OCI-LY7 (cell line): ENCODE measurements at regions not wholly inside any gene's neighbourhood (a gene's known extent, or its start where the extent isn't known, plus 50 kb on each side); places are given as distances from the start of the nearest gene placed in this dataset.

Experiments used
- BruUV-seq: library from RNA; stranded (reverse); fragments of 400-500 nt; replicated peaks from 2 replicates; lab custom pipeline; 2021; lab: Mats Ljungman, UMichigan
- CTCF ChIA-PET: fragments of 300-600 bp; sonication (Branson Sonifier 250); formaldehyde crosslinking; loops from one replicate; lab custom pipeline; 2022; ENCODE audit warnings: antibody characterized with exemption; ENCODE audit not compliant: unreplicated experiment; lab: Charles Lee
- POLR2A ChIA-PET: fragments of 300-600 bp; sonication (Branson Sonifier 250); formaldehyde crosslinking; loops from one replicate; lab custom pipeline; 2022; ENCODE audit warnings: antibody characterized with exemption; lab: Charles Lee
- DNase-seq: peaks from one replicate; pipeline ENCODE4 v3.0.0-alpha.2; 2015; ENCODE audit warnings: low spot score
- H2AFZ ChIP-seq: fragments of 200-600 bp; sonication (generic), shearing (Covaris generic); 2 replicates; pipeline ENCODE4 v1.6.1; 2014; ENCODE audit warnings: mild to moderate bottlenecking, antibody characterized with exemption, low read length, moderate library complexity
- H3K27ac ChIP-seq: fragments of 200-600 bp; sonication (generic); 2 replicates; pipeline ENCODE4 v1.5.1; 2014; ENCODE audit warnings: mixed run types, low read depth, mild to moderate bottlenecking, moderate library complexity, low read length, inconsistent platforms; ENCODE audit not compliant: poor library complexity, severe bottlenecking
- H3K36me3 ChIP-seq: fragments of 200-600 bp; sonication (generic); 2 replicates; pipeline ENCODE4 v1.6.1; 2014; ENCODE audit warnings: mild to moderate bottlenecking, antibody characterized with exemption, low read length, moderate library complexity, mixed read lengths; ENCODE audit not compliant: insufficient read depth
- H3K4me1 ChIP-seq: fragments of 200-600 bp; sonication (generic); 2 replicates; pipeline ENCODE4 v1.5.1; 2014; ENCODE audit warnings: mild to moderate bottlenecking, low read length; ENCODE audit not compliant: insufficient read depth, poor library complexity, severe bottlenecking
- H3K4me2 ChIP-seq: fragments of 200-600 bp; sonication (generic); 2 replicates; pipeline ENCODE4 v1.6.1; 2014; ENCODE audit warnings: mild to moderate bottlenecking, low read length
- H3K4me3 ChIP-seq: fragments of 200-600 bp; sonication (generic); 2 replicates; pipeline ENCODE4 v1.5.1; 2014; ENCODE audit warnings: mild to moderate bottlenecking, low read depth, low read length; ENCODE audit not compliant: poor library complexity, severe bottlenecking
- H3K79me2 ChIP-seq: fragments of 200-600 bp; sonication (generic); 2 replicates; pipeline ENCODE4 v1.6.1; 2016; ENCODE audit warnings: low read depth, mild to moderate bottlenecking, low read length, moderate library complexity, mixed read lengths; ENCODE audit not compliant: insufficient read depth
- H3K9me2 ChIP-seq: fragments of 200-600 bp; sonication (generic); 2 replicates; pipeline ENCODE4 v1.6.1; 2016; ENCODE audit warnings: mild to moderate bottlenecking, low read length, mixed read lengths; ENCODE audit not compliant: insufficient read depth
- H3K9me3 ChIP-seq: fragments of 200-600 bp; sonication (generic); 2 replicates; pipeline ENCODE4 v1.6.1; 2014; ENCODE audit warnings: mild to moderate bottlenecking, mixed run types, low read length, mixed read lengths
- H4K20me1 ChIP-seq: fragments of 200-600 bp; sonication (generic); 2 replicates; pipeline ENCODE4 v1.6.1; 2014; ENCODE audit warnings: mild to moderate bottlenecking, antibody characterized with exemption, low read length, moderate library complexity, mixed read lengths; ENCODE audit not compliant: insufficient read depth
- EZH2phosphoT487 ChIP-seq: fragments of 200-600 bp; sonication (generic); IDR thresholded peaks from 2 replicates; pipeline ENCODE4 v1.6.1; 2018; ENCODE audit warnings: low read depth, borderline replicate concordance, mild to moderate bottlenecking, mixed run types, antibody characterized with exemption, low read length, moderate library complexity, mixed read lengths
- intact Hi-C: fragments of 100-400 bp; cut with micrococcal nuclease; formaldehyde crosslinking; loops from one replicate; pipeline ENCODE4 v1.10.0; 2022; ENCODE audit not compliant: unreplicated experiment
- TF ChIP-seq, protein P1 (sequence below): fragments of 200-600 bp; sonication (generic); conservative IDR thresholded peaks from 2 replicates; pipeline ENCODE4 v1.5.1; 2014; ENCODE audit warnings: mild to moderate bottlenecking, antibody characterized with exemption, low read length, moderate library complexity, mixed read lengths

DNA sequence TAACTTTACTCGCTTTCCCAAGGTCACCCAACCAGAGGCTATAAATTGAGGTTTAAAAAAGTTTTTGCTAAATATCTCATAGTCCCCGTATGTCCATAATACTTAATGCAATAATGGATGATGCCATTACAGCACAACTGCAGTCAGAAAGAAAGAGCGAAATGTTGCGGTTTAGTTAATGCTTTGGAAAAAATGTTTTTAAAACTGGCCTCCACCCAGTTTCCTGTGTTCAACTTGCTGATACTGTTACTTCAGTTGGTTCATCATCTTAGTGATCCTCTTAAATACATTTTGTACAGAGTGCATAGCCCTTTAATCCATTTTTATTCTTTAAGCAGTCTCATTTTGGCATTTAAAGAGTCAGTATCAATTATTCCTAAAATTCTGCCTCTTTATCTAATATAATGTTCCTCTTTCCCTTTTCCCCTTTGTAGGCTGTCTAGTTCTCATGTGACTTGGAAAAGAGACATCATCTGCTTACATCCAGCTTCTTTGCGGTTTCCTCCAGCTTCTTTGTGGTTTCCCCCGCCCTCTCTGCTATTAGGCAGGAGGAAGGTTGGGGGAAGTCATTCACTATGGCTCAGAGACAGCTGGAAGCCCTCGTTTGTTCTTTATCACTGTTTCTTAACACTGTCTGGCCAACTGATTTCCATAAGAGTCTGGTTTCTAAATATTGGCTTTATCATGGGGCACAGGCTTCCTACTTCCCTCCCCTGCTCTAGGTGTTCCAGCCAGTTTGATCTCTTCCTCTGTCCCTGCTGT, 154.3 kb downstream of the GOLIM4 start:
- H2AFZ ChIP-seq = no peak overlapping the region

DNA sequence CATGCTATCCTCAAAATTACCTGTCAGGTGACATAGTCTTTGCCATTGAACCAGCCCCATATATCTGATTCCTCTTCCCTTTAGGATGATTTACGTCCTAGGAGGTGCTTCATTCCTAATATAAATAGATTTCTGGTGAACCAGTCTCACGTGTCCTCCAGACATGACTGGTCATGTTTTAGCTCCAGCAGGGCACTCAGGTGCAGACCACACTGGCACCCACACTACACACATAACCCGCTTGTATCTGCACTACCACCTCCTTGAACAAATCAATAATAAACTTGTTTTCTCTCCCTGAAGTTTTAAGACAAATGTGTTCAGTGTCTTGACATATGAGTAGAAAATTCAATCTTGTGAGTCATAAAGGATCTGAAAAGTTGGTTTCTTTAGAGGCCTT, 155.5 kb downstream of the GOLIM4 start:
- H3K4me1 ChIP-seq = no peaks in the 10 kb centered on the region
- no TSS peak for BruUV-seq

More for the DNA sequence above, 154.3 kb downstream of the GOLIM4 start:
- no peak overlapping the region for H3K27ac ChIP-seq
- H3K4me2 ChIP-seq = no peak overlapping the region
- H3K36me3 ChIP-seq = no peaks in the 10 kb centered on the region
- ChIA-PET POLR2A (interaction anchor here (0.8 to 1.4 kb wide), 2 partner anchors 19 to 49 kb away, joined by 3 read pairs; no protein-coding TSS in a partner anchor), CTCF (no interaction called here)
- no peaks in the 10 kb centered on the region for H4K20me1 ChIP-seq
- H3K4me3 ChIP-seq = no peak overlapping the region
- TF ChIP-seq, protein P1, sequence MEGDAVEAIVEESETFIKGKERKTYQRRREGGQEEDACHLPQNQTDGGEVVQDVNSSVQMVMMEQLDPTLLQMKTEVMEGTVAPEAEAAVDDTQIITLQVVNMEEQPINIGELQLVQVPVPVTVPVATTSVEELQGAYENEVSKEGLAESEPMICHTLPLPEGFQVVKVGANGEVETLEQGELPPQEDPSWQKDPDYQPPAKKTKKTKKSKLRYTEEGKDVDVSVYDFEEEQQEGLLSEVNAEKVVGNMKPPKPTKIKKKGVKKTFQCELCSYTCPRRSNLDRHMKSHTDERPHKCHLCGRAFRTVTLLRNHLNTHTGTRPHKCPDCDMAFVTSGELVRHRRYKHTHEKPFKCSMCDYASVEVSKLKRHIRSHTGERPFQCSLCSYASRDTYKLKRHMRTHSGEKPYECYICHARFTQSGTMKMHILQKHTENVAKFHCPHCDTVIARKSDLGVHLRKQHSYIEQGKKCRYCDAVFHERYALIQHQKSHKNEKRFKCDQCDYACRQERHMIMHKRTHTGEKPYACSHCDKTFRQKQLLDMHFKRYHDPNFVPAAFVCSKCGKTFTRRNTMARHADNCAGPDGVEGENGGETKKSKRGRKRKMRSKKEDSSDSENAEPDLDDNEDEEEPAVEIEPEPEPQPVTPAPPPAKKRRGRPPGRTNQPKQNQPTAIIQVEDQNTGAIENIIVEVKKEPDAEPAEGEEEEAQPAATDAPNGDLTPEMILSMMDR = no peak
- no peak for TF ChIP-seq EZH2phosphoT487
- H3K9me3 ChIP-seq = no peaks in the 10 kb centered on the region
- DNase-seq = no peak
- intact Hi-C loops = no loop called here
- H3K9me2 ChIP-seq = no peaks in the 10 kb centered on the region; the same call in 1 of the 2 replicates
- no TSS peak for BruUV-seq
- no peaks in the 10 kb centered on the region for H3K79me2 ChIP-seq
- no peaks in the 10 kb centered on the region for H3K4me1 ChIP-seq

More for the DNA sequence above, 155.5 kb downstream of the GOLIM4 start:
- no peak overlapping the region for H3K4me3 ChIP-seq
- H3K9me2 ChIP-seq = no peaks in the 10 kb centered on the region; the same call in 1 of the 2 replicates
- H4K20me1 ChIP-seq = no peaks in the 10 kb centered on the region
- POLR2A ChIA-PET = interaction anchor here (1.4 kb wide), 1 partner anchor 17 kb away, joined by 3 read pairs; no protein-coding TSS in a partner anchor
- intact Hi-C loops = no loop called here
- no peak overlapping the region for H2AFZ ChIP-seq
- H3K27ac ChIP-seq = no peak overlapping the region
- H3K9me3 ChIP-seq = no peaks in the 10 kb centered on the region
- no peaks in the 10 kb centered on the region for H3K79me2 ChIP-seq
- no peaks in the 10 kb centered on the region for H3K36me3 ChIP-seq
- no peak for TF ChIP-seq EZH2phosphoT487
- TF ChIP-seq, protein P1 = no peak
- DNase-seq = no peak
- H3K4me2 ChIP-seq = no peak overlapping the region
- CTCF ChIA-PET = no interaction called here
